ENCODE measurements at regions not wholly inside any gene's neighbourhood (a gene's known extent, or its start where the extent isn't known, plus 50 kb on each side); places are given as distances from the start of the nearest gene placed in this dataset.
A peak's percentile ranks its signal among the peaks of the same experiment; 100 is the strongest.

- FAIRE-seq (no peak), DNase-seq (ENCODE audit: insufficient read length, low spot score) (no peak)
- TF ChIP-seq POLR2A (IDR thresholded peaks at IDR 0.05; ENCODE audit: low read depth, low read length), result no peak
Measured at GRCh38 chr9:107674721-107675277, 185.2 kb upstream of the KLF4 start.

- TF ChIP-seq POLR2A (IDR thresholded peaks at IDR 0.05; ENCODE audit: low read depth, low read length), result no peak
- no peak for FAIRE-seq
Measured at GRCh38 chr9:107673861-107674720, 184.5 kb upstream of the KLF4 start.

GRCh38 chr9:107671588-107671987, 182.0 kb upstream of the KLF4 start:
- FAIRE-seq (no peak), DNase-seq (ENCODE audit: insufficient read length, low spot score) (no peak)
- TF ChIP-seq POLR2A (IDR thresholded peaks at IDR 0.05; ENCODE audit: low read depth, low read length), result no peak

More at GRCh38 chr9:107673861-107674720, 184.5 kb upstream of the KLF4 start:
- no peak for DNase-seq (ENCODE audit: insufficient read length, low spot score)

- FAIRE-seq (no peak), DNase-seq (ENCODE audit: insufficient read length, low spot score) (no peak)
- no peak for TF ChIP-seq POLR2A (IDR thresholded peaks at IDR 0.05; ENCODE audit: low read depth, low read length)
Measured at GRCh38 chr9:107669422-107669821, 179.9 kb upstream of the KLF4 start.

DNA sequence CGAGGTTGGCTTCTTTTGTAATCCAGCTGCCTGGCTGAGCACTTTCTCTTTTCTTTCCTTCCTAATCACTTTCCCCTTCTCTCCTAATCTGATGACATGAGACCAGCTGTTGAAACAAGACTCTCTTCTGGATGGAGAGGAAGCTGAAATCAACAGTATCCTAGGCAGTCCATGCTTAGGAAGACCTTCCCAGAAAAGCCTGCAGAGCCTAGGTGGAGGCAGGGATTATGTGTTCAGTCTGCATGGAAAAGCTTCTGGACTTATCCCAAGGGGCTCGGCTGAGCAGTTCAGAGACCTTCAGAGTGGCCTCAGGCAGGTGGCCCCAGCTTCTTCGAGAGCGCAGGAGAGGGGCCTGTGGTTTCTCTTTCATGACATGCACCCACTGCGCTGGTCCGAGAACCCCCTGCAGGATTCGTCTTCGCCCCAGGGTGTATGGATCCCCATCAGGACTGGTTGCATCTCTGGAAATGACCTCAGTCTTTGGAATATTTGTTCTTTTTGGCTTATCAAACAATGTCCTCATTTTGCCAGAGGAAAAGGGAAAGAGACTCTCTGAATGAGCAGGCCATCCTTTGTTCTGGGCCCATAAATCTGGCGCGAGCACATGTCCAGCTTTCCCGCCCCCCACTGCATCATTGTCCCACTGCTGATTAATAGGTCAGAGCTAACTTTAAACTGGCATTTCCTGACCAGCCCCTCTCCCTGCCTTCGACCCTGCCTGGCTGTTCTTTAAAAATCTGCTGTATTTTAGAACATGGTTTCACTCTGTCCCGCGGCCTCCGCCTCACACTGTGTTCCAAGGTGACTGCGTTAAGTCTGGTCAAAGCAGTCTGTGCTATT, 177.9 kb upstream of the KLF4 start:
- FAIRE-seq, result no peak
- DNase-seq (ENCODE audit: insufficient read length, low spot score), result no peak
- TF ChIP-seq POLR2A (IDR thresholded peaks at IDR 0.05; ENCODE audit: low read depth, low read length), result no peak

- no peak for DNase-seq (ENCODE audit: insufficient read length, low spot score)
- no peak for TF ChIP-seq POLR2A (IDR thresholded peaks at IDR 0.05; ENCODE audit: low read depth, low read length)
- FAIRE-seq, result no peak
Measured at GRCh38 chr9:107665057-107665456, 175.5 kb upstream of the KLF4 start.

- TF ChIP-seq POLR2A (IDR thresholded peaks at IDR 0.05; ENCODE audit: low read depth, low read length), result no peak
- FAIRE-seq, result no peak
Measured at GRCh38 chr9:107660976-107661375, 171.4 kb upstream of the KLF4 start.

GRCh38 chr9:107653263-107653821, 163.8 kb upstream of the KLF4 start:
- TF ChIP-seq POLR2A (IDR thresholded peaks at IDR 0.05; ENCODE audit: low read depth, low read length), result no peak
- DNase-seq (ENCODE audit: insufficient read length, low spot score), result no peak
- FAIRE-seq, result peak; percentile 11

More at GRCh38 chr9:107660976-107661375, 171.4 kb upstream of the KLF4 start:
- DNase-seq (ENCODE audit: insufficient read length, low spot score), result no peak

DNA sequence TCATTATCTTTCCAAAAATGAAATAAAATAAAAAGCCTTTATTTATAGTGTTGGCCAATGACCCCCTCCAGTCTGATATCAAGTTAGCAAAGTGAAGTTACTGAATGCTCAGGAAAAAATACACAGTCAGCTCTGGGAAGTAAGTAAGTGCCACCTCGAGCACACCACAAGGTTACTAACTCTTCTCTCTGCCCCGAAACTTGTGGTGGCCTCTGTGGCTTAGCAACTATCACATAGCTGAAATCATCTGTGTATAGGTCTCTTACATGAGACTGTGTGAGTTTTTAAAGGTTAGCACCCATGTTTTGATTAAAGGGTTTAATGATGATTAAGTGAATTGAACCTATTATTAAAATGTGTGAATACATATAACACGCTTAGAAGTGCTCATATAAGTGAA, 161.4 kb upstream of the KLF4 start:
- DNase-seq (ENCODE audit: insufficient read length, low spot score), result no peak
- no peak for FAIRE-seq
- no peak for TF ChIP-seq POLR2A (IDR thresholded peaks at IDR 0.05; ENCODE audit: low read depth, low read length)

GRCh38 chr9:107650321-107650720, 160.8 kb upstream of the KLF4 start:
- FAIRE-seq (no peak), DNase-seq (ENCODE audit: insufficient read length, low spot score) (no peak)
- no peak for TF ChIP-seq POLR2A (IDR thresholded peaks at IDR 0.05; ENCODE audit: low read depth, low read length)

DNA sequence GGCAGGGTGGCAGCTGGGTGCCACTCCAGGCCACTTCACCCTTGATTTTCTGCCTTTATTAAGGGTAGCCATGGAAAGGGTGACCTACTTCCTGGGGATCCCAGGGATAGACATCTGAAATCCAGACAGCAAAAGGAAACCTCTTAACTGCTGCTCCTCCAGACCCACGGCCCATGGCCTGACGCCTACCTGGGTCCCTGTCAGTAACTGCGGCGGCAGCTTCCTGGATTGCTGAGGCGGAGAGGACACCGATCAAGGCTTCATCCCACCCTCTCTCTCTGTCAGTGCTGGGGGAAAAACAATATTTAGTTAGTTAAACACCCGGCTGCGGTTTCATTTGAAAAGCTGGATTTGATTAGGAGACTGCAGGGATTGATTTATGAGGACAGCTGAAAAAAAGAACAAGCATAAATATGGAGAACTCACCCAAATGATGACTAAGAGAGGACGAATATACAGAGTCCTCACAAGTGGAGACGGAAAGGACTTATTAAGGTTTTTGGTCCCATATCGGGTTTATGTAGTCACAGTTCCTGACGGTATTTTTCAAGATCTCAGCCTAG, 158.7 kb upstream of the KLF4 start:
- DNase-seq (ENCODE audit: insufficient read length, low spot score), result no peak
- no peak for TF ChIP-seq POLR2A (IDR thresholded peaks at IDR 0.05; ENCODE audit: low read depth, low read length)

GRCh38 chr9:107647611-107648010, 158.0 kb upstream of the KLF4 start:
- no peak for TF ChIP-seq POLR2A (IDR thresholded peaks at IDR 0.05; ENCODE audit: low read depth, low read length)
- DNase-seq (ENCODE audit: insufficient read length, low spot score) (no peak), FAIRE-seq (no peak)

More for the DNA sequence above, 158.7 kb upstream of the KLF4 start:
- FAIRE-seq, result no peak

DNA sequence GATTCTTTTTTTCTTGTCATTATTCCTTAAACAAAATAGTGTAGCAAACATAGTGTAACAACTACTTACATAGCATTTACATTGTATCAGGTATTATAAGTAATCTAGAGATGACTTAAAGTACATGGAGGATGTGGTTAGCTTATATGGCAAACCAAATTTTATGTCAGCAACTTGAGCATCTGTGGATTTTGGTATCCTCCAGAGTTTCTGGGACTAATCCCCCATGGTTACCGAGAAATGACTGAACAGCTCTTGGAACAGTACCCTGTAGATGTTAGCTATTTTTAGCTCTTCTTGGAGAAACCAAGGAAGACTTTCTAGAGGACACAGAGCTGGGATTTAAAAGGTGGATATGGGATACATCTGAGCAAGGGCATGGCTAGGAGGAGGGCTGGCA, 157.6 kb upstream of the KLF4 start:
- TF ChIP-seq POLR2A (IDR thresholded peaks at IDR 0.05; ENCODE audit: low read depth, low read length), result no peak
- FAIRE-seq (no peak), DNase-seq (ENCODE audit: insufficient read length, low spot score) (no peak)

DNA sequence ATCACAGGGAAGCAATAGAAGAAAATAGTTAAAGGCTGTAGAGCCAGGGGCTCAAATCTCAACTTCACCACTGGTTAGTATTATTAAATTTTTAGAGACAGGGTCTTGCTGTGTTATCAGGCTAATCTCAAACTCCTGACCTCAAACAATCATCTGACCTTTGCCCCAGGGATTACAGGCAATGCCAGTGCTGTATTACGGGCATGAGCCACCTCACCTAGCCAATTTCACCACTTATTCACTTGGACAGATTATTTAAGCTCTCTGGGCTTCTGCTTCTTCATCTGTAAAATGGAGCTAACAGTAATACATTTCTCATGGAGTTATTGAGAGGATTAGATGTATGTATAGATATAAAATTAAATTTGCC, 155.9 kb upstream of the KLF4 start:
- FAIRE-seq, result no peak
- no peak for DNase-seq (ENCODE audit: insufficient read length, low spot score)
- no peak for TF ChIP-seq POLR2A (IDR thresholded peaks at IDR 0.05; ENCODE audit: low read depth, low read length)

All from H54 (cell line).